GM12874 (cell line): ENCODE measurements at regions not wholly inside any gene's neighbourhood (a gene's known extent, or its start where the extent isn't known, plus 50 kb on each side); places are given as distances from the start of the nearest gene placed in this dataset.

Source experiments
- CTCF ChIP-seq: IDR thresholded peaks from 2 replicates; pipeline ENCODE4 v1.5.1; 2011; ENCODE audit warnings: low read depth, mild to moderate bottlenecking, control low read depth, low read length, moderate library complexity; ENCODE audit not compliant: insufficient read depth

- TF ChIP-seq CTCF, result no peak
Observed at GRCh38 chr6:56837322-56837894, 117.5 kb upstream of the BEND6 start.

GRCh38 chr6:56835612-56836011, 119.3 kb upstream of the BEND6 start:
- TF ChIP-seq CTCF, result no peak

- TF ChIP-seq CTCF, result no peak
Observed at GRCh38 chr6:56833873-56834272, 121.0 kb upstream of the BEND6 start.

- TF ChIP-seq CTCF, result no peak
Observed at GRCh38 chr6:56833127-56833791, 121.6 kb upstream of the BEND6 start.

GRCh38 chr6:56832225-56832624, 122.7 kb upstream of the BEND6 start:
- no peak for TF ChIP-seq CTCF

- no peak for TF ChIP-seq CTCF
Observed at GRCh38 chr6:56831334-56831733, 123.6 kb upstream of the BEND6 start.

- TF ChIP-seq CTCF, result no peak
Observed at GRCh38 chr6:56827908-56828649, 126.8 kb upstream of the BEND6 start.
